ENCODE measurements at regions not wholly inside any gene's neighbourhood (a gene's known extent, or its start where the extent isn't known, plus 50 kb on each side); places are given as distances from the start of the nearest gene placed in this dataset.
A peak's percentile ranks its signal among the peaks of the same experiment; 100 is the strongest.
"Not testable (repeated sequence)": the region's sequence is repeated elsewhere in the genome, so short reads cannot be mapped to it uniquely, and the experiment has no call there.

GRCh38 chr10:4602764-4603491 is 223.1 kb upstream of the AKR1E2 start:
- Histone ChIP-seq H3K27me3 (ENCODE audit: control insufficient read depth, insufficient read depth, low read length) (no peaks in the 10 kb centered on the region), H3K4me3 (ENCODE audit: low read depth, low read length) (no peak overlapping the region), H3K36me3 (ENCODE audit: control insufficient read depth, insufficient read depth, low read length) (no peaks in the 10 kb centered on the region)
- DNase-seq (ENCODE audit: low read depth) (no peak), FAIRE-seq (no peak)
- TF ChIP-seq, protein P1, sequence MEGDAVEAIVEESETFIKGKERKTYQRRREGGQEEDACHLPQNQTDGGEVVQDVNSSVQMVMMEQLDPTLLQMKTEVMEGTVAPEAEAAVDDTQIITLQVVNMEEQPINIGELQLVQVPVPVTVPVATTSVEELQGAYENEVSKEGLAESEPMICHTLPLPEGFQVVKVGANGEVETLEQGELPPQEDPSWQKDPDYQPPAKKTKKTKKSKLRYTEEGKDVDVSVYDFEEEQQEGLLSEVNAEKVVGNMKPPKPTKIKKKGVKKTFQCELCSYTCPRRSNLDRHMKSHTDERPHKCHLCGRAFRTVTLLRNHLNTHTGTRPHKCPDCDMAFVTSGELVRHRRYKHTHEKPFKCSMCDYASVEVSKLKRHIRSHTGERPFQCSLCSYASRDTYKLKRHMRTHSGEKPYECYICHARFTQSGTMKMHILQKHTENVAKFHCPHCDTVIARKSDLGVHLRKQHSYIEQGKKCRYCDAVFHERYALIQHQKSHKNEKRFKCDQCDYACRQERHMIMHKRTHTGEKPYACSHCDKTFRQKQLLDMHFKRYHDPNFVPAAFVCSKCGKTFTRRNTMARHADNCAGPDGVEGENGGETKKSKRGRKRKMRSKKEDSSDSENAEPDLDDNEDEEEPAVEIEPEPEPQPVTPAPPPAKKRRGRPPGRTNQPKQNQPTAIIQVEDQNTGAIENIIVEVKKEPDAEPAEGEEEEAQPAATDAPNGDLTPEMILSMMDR (IDR thresholded peaks at IDR 0.05; ENCODE audit: insufficient read depth, low read length, severe bottlenecking) = no peak

DNA sequence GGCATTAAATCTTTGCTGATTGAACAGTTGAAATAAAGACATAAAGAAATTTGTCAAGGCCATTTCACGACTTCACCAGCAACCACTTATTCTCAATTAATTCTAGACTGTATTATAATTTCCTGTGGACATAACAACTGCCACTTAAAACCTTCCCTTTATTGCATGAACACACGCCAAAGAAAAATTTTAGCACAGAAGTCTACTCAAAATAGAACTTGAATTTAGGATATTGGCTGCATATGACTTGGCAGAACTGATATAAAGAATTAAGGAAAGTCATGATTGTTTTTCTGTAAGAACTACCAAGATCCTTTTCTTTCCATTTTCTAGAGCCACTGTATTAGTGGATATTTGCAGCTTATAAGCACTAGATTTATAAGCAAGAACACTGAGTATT is 226.5 kb upstream of the AKR1E2 start:
- Histone ChIP-seq H3K27me3 (ENCODE audit: control insufficient read depth, insufficient read depth, low read length) (no peaks in the 10 kb centered on the region), H3K4me3 (ENCODE audit: low read depth, low read length) (no peak overlapping the region), H3K36me3 (ENCODE audit: control insufficient read depth, insufficient read depth, low read length) (no peaks in the 10 kb centered on the region)
- TF ChIP-seq, protein P1 (IDR thresholded peaks at IDR 0.05; ENCODE audit: insufficient read depth, low read length, severe bottlenecking) = no peak
- FAIRE-seq (no peak), DNase-seq (ENCODE audit: low read depth) (no peak)

DNA sequence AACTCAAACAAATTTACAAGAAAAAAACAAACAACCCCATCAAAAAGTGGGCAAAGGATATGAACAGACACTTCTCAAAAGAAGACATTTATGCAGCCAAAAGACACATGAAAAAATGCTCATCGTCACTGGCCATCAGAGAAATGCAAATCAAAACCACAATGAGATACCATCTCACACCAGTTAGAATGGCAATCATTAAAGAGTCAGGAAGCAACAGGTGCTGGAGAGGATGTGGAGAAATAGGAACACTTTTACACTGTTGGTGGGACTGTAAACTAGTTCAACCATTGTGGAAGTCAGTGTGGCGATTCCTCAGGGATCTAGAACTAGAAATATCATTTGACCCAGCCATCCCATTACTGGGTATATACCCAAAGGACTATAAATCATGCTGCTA is 228.1 kb upstream of the AKR1E2 start:
- H3K27me3 ChIP-seq (ENCODE audit: control insufficient read depth, insufficient read depth, low read length); H3K4me3 ChIP-seq (ENCODE audit: low read depth, low read length); DNase-seq (ENCODE audit: low read depth); H3K36me3 ChIP-seq (ENCODE audit: control insufficient read depth, insufficient read depth, low read length); FAIRE-seq: not testable (repeated sequence)

- no peaks in the 10 kb centered on the region for H3K27me3 ChIP-seq (ENCODE audit: control insufficient read depth, insufficient read depth, low read length)
- DNase-seq (ENCODE audit: low read depth) (no peak), FAIRE-seq (no peak)
- TF ChIP-seq, protein P1 (IDR thresholded peaks at IDR 0.05; ENCODE audit: insufficient read depth, low read length, severe bottlenecking) = no peak
- no peaks in the 10 kb centered on the region for H3K36me3 ChIP-seq (ENCODE audit: control insufficient read depth, insufficient read depth, low read length)
- H3K4me3 ChIP-seq (ENCODE audit: low read depth, low read length) = no peak overlapping the region
Observed at GRCh38 chr10:4596951-4597350, 229.1 kb upstream of the AKR1E2 start.

GRCh38 chr10:4595719-4596319 is 230.2 kb upstream of the AKR1E2 start:
- DNase-seq (ENCODE audit: low read depth) = peak; percentile 44
- TF ChIP-seq, protein P1 (IDR thresholded peaks at IDR 0.05; ENCODE audit: insufficient read depth, low read length, severe bottlenecking) = no peak
- H3K36me3 ChIP-seq (ENCODE audit: control insufficient read depth, insufficient read depth, low read length) = no peaks in the 10 kb centered on the region
- no peak for FAIRE-seq
- H3K27me3 ChIP-seq (ENCODE audit: control insufficient read depth, insufficient read depth, low read length) = no peaks in the 10 kb centered on the region
- no peak overlapping the region for H3K4me3 ChIP-seq (ENCODE audit: low read depth, low read length)

GRCh38 chr10:4590807-4591206 is 235.2 kb upstream of the AKR1E2 start:
- Histone ChIP-seq H3K4me3 (ENCODE audit: low read depth, low read length) (no peak overlapping the region), H3K36me3 (ENCODE audit: control insufficient read depth, insufficient read depth, low read length) (no peaks in the 10 kb centered on the region), H3K27me3 (ENCODE audit: control insufficient read depth, insufficient read depth, low read length) (no peaks in the 10 kb centered on the region)
- FAIRE-seq (no peak), DNase-seq (ENCODE audit: low read depth) (no peak)
- TF ChIP-seq, protein P1 (IDR thresholded peaks at IDR 0.05; ENCODE audit: insufficient read depth, low read length, severe bottlenecking) = no peak

Data from bronchial epithelial cell (primary cell).